Duodenal mucosa (tissue), 2 donors: ENCODE measurements at regions not wholly inside any gene's neighbourhood (a gene's known extent, or its start where the extent isn't known, plus 50 kb on each side); places are given as distances from the start of the nearest gene placed in this dataset.

Source experiments
- H3K27ac ChIP-seq: one replicate; pipeline ENCODE4 v1.7.0; 2013; ENCODE audit warnings: low read depth, low read length
- H3K27me3 ChIP-seq, 2 donors: one replicate each; pipeline ENCODE4 v1.7.0; 2013; ENCODE audit warnings: low read length in 2 of 2, control low read depth in 1 of 2; ENCODE audit not compliant: insufficient read depth in 2 of 2, control insufficient read depth in 1 of 2
- H3K36me3 ChIP-seq, 2 donors: one replicate each; pipeline ENCODE4 v1.7.0; 2013; ENCODE audit warnings: low read length in 2 of 2, control low read depth in 1 of 2; ENCODE audit not compliant: insufficient read depth in 2 of 2, control insufficient read depth in 1 of 2
- H3K4me1 ChIP-seq, 2 donors: one replicate each; pipeline ENCODE4 v1.7.0; 2013; ENCODE audit warnings: low read length in 2 of 2, control low read depth in 1 of 2; ENCODE audit not compliant: insufficient read depth in 2 of 2, control insufficient read depth in 1 of 2
- H3K4me3 ChIP-seq, 2 donors: one replicate each; pipeline ENCODE4 v1.7.0; 2013; ENCODE audit warnings: low read length in 2 of 2, low read depth in 1 of 2
- H3K9ac ChIP-seq, 2 donors: one replicate each; pipeline ENCODE4 v1.7.0; 2013; ENCODE audit warnings: low read length in 2 of 2, low read depth in 1 of 2
- H3K9me3 ChIP-seq, 2 donors: one replicate each; pipeline ENCODE4 v1.7.0; 2013; ENCODE audit warnings: low read length in 2 of 2, control low read depth in 1 of 2; ENCODE audit not compliant: control insufficient read depth in 1 of 2

DNA sequence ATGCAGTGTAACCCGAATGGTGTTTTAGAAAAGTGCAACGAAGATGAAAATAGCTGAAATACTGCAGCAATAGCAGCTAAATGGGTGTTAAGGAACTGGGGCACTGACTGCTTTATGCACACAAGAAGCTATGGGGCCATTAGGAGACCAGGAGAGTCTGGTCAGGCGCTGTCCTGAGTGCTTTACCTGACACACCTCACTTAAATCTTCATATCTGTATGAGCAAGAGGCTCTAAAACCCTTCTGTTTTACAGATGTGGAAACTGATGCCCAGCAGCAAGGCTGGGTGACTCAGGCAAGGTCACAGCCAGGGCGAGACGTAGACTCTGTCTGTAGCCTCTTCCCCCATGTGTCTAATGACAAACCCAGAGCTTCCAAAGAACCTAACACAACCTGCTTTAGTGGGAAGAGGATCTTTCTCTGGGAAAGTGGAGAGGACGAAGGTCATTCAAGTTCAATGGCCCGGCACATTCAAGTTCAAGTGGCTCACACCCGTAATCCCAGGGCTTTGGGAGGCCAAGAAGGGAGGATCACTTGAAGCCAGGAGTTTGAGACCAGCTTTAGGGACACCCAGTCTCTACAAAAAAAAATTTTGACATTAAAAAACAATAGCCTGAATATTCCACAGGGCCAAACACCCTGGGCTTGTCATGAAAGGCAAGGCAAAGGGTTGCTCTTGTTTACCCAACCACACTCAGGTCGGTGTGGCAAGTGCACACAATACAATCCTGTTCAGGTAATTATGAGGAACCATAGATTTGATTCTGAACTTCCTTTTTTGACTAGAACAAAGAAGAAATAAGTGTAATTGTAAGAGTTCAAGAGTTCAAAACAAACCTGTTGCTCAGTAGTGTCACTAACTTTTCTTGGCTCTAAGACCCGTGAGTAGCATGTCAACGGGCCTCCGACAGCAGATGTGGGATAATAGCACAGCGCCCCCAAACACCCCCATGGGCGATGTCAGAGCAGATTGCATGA is 53.7 kb upstream of the KLF6 start:
- Histone ChIP-seq H3K27ac (no peak overlapping the region), H3K9ac (no peak overlapping the region), H3K4me3 (no peak overlapping the region), H3K9me3 (no peaks in the 10 kb centered on the region), H3K36me3 (no peaks in the 10 kb centered on the region), H3K4me1 (peaks cover 7 to 11% of the 10 kb centered on the region in 2 donors), H3K27me3 (no peaks in the 10 kb centered on the region)

- Histone ChIP-seq H3K9me3 (no peaks in the 10 kb centered on the region), H3K4me3 (no peak overlapping the region), H3K9ac (no peak overlapping the region), H3K36me3 (no peaks in the 10 kb centered on the region), H3K27me3 (no peaks in the 10 kb centered on the region), H3K27ac (no peak overlapping the region), H3K4me1 (peaks cover 7 to 11% of the 10 kb centered on the region in 2 donors)
Measured at GRCh38 chr10:3837647-3838459, 52.8 kb upstream of the KLF6 start.

DNA sequence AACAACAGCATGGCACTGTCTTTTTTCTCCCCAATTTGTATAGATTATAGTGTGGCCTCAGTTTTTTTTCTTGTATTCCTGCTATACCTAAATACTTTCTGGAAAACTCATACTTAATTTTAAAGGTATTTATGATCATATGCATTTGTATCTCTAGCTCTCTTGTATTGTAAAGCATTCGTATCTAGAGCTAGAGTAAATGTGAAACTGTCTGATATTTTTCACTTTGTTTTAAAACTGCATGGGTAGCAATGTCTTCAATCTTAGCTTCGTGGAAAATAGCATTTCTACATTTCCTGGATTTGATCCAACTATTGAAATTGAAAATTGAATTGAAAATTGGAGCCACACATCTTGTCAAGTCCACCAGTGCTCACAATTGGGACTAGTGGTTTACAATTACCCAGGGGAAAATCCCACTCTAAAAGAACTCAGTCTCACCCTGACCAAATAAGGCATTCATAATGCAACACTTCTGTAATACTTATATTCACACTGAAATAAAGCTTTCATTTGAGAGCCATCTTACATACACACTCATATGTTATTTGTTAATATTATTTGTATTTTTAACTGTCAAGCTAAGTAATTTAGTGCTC is 51.3 kb upstream of the KLF6 start:
- H3K9ac ChIP-seq, result no peak overlapping the region
- peaks cover 7 to 11% of the 10 kb centered on the region in 2 donors for H3K4me1 ChIP-seq
- H3K36me3 ChIP-seq, result no peaks in the 10 kb centered on the region
- H3K9me3 ChIP-seq, result no peaks in the 10 kb centered on the region
- H3K27me3 ChIP-seq, result no peaks in the 10 kb centered on the region
- H3K27ac ChIP-seq, result no peak overlapping the region
- H3K4me3 ChIP-seq, result peak overlapping the region in 1 of 2 donors; percentile 12

GRCh38 chr10:3835770-3836169 is 50.8 kb upstream of the KLF6 start:
- Histone ChIP-seq H3K9me3 (no peaks in the 10 kb centered on the region), H3K36me3 (no peaks in the 10 kb centered on the region), H3K9ac (peak overlapping the region in 1 of 2 donors; percentile 33), H3K4me3 (peak overlapping the region in 1 of 2 donors; percentile 12), H3K27me3 (no peaks in the 10 kb centered on the region), H3K4me1 (peaks cover 7 to 11% of the 10 kb centered on the region in 2 donors), H3K27ac (no peak overlapping the region)

DNA sequence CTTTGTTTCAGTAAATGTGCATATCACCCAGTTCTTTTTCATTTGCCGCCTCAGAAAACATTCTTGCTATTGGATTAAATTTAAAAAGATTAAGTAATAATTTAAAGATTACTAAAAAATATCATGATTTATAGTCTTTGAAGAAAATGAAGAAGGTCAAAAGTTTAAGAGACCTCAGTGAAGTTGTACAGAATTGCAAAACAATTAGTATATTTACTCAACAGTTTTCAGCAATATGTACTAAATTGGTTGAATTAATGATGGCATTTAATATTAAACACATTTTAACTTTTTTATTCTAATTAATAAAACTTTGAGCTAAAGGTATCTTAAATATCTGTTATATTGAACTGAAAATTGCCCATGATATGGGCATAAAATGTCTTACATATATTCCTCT is 49.9 kb upstream of the KLF6 start:
- no peak overlapping the region for H3K27ac ChIP-seq
- peaks cover 7 to 11% of the 10 kb centered on the region in 2 donors for H3K4me1 ChIP-seq
- H3K4me3 ChIP-seq, result no peak overlapping the region
- H3K9me3 ChIP-seq, result no peaks in the 10 kb centered on the region
- H3K36me3 ChIP-seq, result no peaks in the 10 kb centered on the region
- no peak overlapping the region for H3K9ac ChIP-seq
- no peaks in the 10 kb centered on the region for H3K27me3 ChIP-seq
